DND-41 (cell line): ENCODE measurements at regions not wholly inside any gene's neighbourhood (a gene's known extent, or its start where the extent isn't known, plus 50 kb on each side); places are given as distances from the start of the nearest gene placed in this dataset.
A peak's percentile ranks its signal among the peaks of the same experiment; 100 is the strongest.

ENCODE experiments used
- ATAC-seq: fragments of 200-7000 bp; cut with Tn5 transposase; 3 replicates; pipeline ENCODE4 v1.9.1; 2021; ENCODE audit warnings: low read depth; ENCODE audit not compliant: insufficient read depth
- DNase-seq: peaks from one replicate; pipeline ENCODE4 v3.0.0-alpha.2; 2020
- H2AFZ ChIP-seq: 2 replicates; pipeline ENCODE4 v1.6.0; 2012; ENCODE audit warnings: low read depth, low read length
- H3K27ac ChIP-seq: 2 replicates; pipeline ENCODE4 v1.5.1; 2012; ENCODE audit warnings: low read length, inconsistent platforms
- H3K27me3 ChIP-seq: fragments of 200-600 bp; sonication (generic); 2 replicates; pipeline ENCODE4 v1.6.0; 2012; ENCODE audit warnings: low read length, mild to moderate bottlenecking, inconsistent platforms; ENCODE audit not compliant: insufficient read depth, poor library complexity
- H3K36me3 ChIP-seq: 2 replicates; pipeline ENCODE4 v1.5.1; 2012; ENCODE audit warnings: low read length, inconsistent platforms; ENCODE audit not compliant: insufficient read depth
- H3K4me1 ChIP-seq: 2 replicates; pipeline ENCODE4 v1.5.1; 2012; ENCODE audit warnings: mild to moderate bottlenecking, low read length; ENCODE audit not compliant: insufficient read depth
- H3K4me2 ChIP-seq: 2 replicates; pipeline ENCODE4 v1.6.0; 2012; ENCODE audit warnings: mild to moderate bottlenecking, moderate library complexity, low read length, inconsistent platforms; ENCODE audit not compliant: insufficient read depth
- H3K4me3 ChIP-seq, 2 experiments: fragments of 200-600 bp in 1 of 2; shearing (Covaris generic) in 1 of 2; 2 replicates each; pipeline ENCODE4 v1.5.1; 2012 to 2016; ENCODE audit warnings: inconsistent platforms in 2 of 2, low read length in 2 of 2, mild to moderate bottlenecking in 2 of 2, low read depth in 1 of 2, moderate library complexity in 1 of 2
- H3K79me2 ChIP-seq: 2 replicates; pipeline ENCODE4 v1.6.0; 2012; ENCODE audit warnings: low read length, inconsistent platforms; ENCODE audit not compliant: insufficient read depth
- H3K9ac ChIP-seq: 2 replicates; pipeline ENCODE4 v1.6.0; 2012; ENCODE audit warnings: low read depth, mild to moderate bottlenecking, inconsistent platforms, low read length, moderate library complexity
- H3K9me3 ChIP-seq: 2 replicates; pipeline ENCODE4 v1.5.1; 2012; ENCODE audit warnings: low read length, moderate library complexity, mild to moderate bottlenecking, inconsistent platforms; ENCODE audit not compliant: insufficient read depth, severe bottlenecking
- H4K20me1 ChIP-seq: 2 replicates; pipeline ENCODE4 v1.6.0; 2012; ENCODE audit warnings: low read length; ENCODE audit not compliant: insufficient read depth
- CTCF ChIP-seq: IDR thresholded peaks from 2 replicates; pipeline ENCODE4 v1.5.1; 2012; ENCODE audit warnings: borderline replicate concordance, low read length, moderate library complexity, mild to moderate bottlenecking; ENCODE audit not compliant: poor library complexity, severe bottlenecking; ENCODE audit errors: extremely low read depth
- EZH2 ChIP-seq: IDR thresholded peaks from 3 replicates; pipeline ENCODE4 v1.6.1; 2012; ENCODE audit warnings: borderline replicate concordance, low read depth, mild to moderate bottlenecking, moderate library complexity, low read length, inconsistent platforms; ENCODE audit not compliant: severe bottlenecking

GRCh38 chr3:35894735-35895134, 255.4 kb downstream of the ARPP21 start:
- Histone ChIP-seq H3K4me1 (no peaks in the 10 kb centered on the region), H3K27ac (no peak overlapping the region), H3K9me3 (peaks cover 9% of the 10 kb centered on the region), H3K27me3 (no peaks in the 10 kb centered on the region), H4K20me1 (no peaks in the 10 kb centered on the region), H3K4me2 (no peak overlapping the region), H3K79me2 (no peaks in the 10 kb centered on the region), H3K9ac (no peak overlapping the region), H3K4me3 (no peak overlapping the region), H3K36me3 (no peaks in the 10 kb centered on the region), H2AFZ (no peak overlapping the region)
- ATAC-seq = no peak
- TF ChIP-seq EZH2 = no peak
- no peak for DNase-seq

- Histone ChIP-seq H3K79me2 (no peaks in the 10 kb centered on the region), H3K27ac (no peak overlapping the region), H3K27me3 (no peaks in the 10 kb centered on the region), H3K4me2 (no peak overlapping the region), H3K4me3 (no peak overlapping the region), H3K9me3 (peaks cover 9% of the 10 kb centered on the region), H2AFZ (no peak overlapping the region), H3K9ac (no peak overlapping the region), H4K20me1 (no peaks in the 10 kb centered on the region), H3K4me1 (no peaks in the 10 kb centered on the region), H3K36me3 (no peaks in the 10 kb centered on the region)
- ATAC-seq (no peak), DNase-seq (no peak)
- TF ChIP-seq EZH2 (no peak), CTCF (no peak)
These were observed 259.9 kb downstream of the ARPP21 start for GRCh38 chr3:35899245-35899644.

GRCh38 chr3:35900079-35900478, 260.8 kb downstream of the ARPP21 start:
- Histone ChIP-seq H3K36me3 (no peaks in the 10 kb centered on the region), H3K9me3 (peaks cover 6% of the 10 kb centered on the region), H4K20me1 (no peaks in the 10 kb centered on the region), H3K4me2 (no peak overlapping the region), H3K4me3 (no peak overlapping the region), H3K9ac (no peak overlapping the region), H2AFZ (no peak overlapping the region), H3K27ac (no peak overlapping the region), H3K27me3 (no peaks in the 10 kb centered on the region), H3K4me1 (no peaks in the 10 kb centered on the region), H3K79me2 (no peaks in the 10 kb centered on the region)
- DNase-seq (no peak), ATAC-seq (no peak)
- TF ChIP-seq CTCF (no peak), EZH2 (no peak)

GRCh38 chr3:35908366-35909232, 269.3 kb downstream of the ARPP21 start:
- H3K27ac ChIP-seq = no peak overlapping the region
- TF ChIP-seq EZH2 = no peak
- TF ChIP-seq CTCF = peak; percentile 87
- no peak overlapping the region for H3K4me3 ChIP-seq
- H3K4me2 ChIP-seq = no peak overlapping the region
- no peaks in the 10 kb centered on the region for H3K9me3 ChIP-seq
- H2AFZ ChIP-seq = no peak overlapping the region
- H3K36me3 ChIP-seq = no peaks in the 10 kb centered on the region
- no peak overlapping the region for H3K9ac ChIP-seq
- no peaks in the 10 kb centered on the region for H3K27me3 ChIP-seq
- H4K20me1 ChIP-seq = no peaks in the 10 kb centered on the region
- H3K79me2 ChIP-seq = no peaks in the 10 kb centered on the region
- DNase-seq (peak; percentile 75), ATAC-seq (peak; percentile 96)
- H3K4me1 ChIP-seq = no peaks in the 10 kb centered on the region
